ENCODE measurements at regions not wholly inside any gene's neighbourhood (a gene's known extent, or its start where the extent isn't known, plus 50 kb on each side); places are given as distances from the start of the nearest gene placed in this dataset.

DNA sequence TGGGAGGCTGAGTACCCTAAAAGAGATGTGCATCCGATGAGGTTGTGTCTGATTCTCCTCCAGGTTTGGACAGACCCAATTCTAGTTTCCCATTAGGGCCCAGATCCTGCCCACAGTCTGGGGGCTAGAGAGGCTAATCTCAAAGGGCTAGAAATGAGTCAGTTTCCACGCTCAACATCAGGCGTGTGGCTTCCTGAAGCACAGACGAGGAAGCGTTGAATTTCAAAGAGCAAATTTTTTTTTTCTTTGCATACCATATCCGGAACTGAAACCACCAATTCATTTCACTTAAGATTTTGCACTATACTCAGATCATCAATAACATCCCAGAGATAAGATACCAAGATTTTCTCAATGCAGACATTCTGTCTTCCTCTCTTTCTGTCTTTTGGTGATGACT lies 173.8 kb upstream of the BCL6 start (continued):
- no peak for TF ChIP-seq SMAD5 (IDR thresholded peaks at IDR 0.05; ENCODE audit: low read depth)

- DNase-seq (ENCODE audit: low read depth, low spot score) (peak; percentile 24), ATAC-seq (peak; percentile 75), FAIRE-seq (no peak)
- no peaks in the 10 kb centered on the region for H4K20me1 ChIP-seq (ENCODE audit: control insufficient read depth, insufficient read depth)
- H3K9me3 ChIP-seq (replicated peaks; ENCODE audit: control insufficient read depth, insufficient read depth, low read length), result peaks cover 6% of the 10 kb centered on the region
- POLR2A ChIA-PET, result no interaction called here
- no peak overlapping the region for H3K27ac ChIP-seq (ENCODE audit: control insufficient read depth, insufficient read depth)
- H2AFZ ChIP-seq (ENCODE audit: control insufficient read depth, low read depth, low read length), result no peak overlapping the region
- peak overlapping the region; percentile 80 for H3K4me2 ChIP-seq (ENCODE audit: control insufficient read depth, insufficient read depth)
- 3% methylated on average over 3 of the region's 3 CpGs for WGBS (ENCODE audit: insufficient coverage, insufficient replicate concordance, low lambda C conversion rate, missing lambda C conversion rate)
- no peaks in the 10 kb centered on the region for H3K36me3 ChIP-seq (ENCODE audit: control insufficient read depth in 2 of 2, insufficient read depth in 2 of 2, low read length in 1 of 2)
- TF ChIP-seq YY1 (IDR thresholded peaks at IDR 0.05; ENCODE audit: low read depth, low read length) (0 out of 2 replicates have a peak, but pooled peaks have one; percentile 37), MYC (IDR thresholded peaks at IDR 0.05; ENCODE audit: insufficient read depth, insufficient read length, insufficient replicate concordance, low read length, severe bottlenecking) (no peak), RUNX3 (IDR thresholded peaks at IDR 0.05; ENCODE audit: low read length) (peak; percentile 22; the same call in 1 of the 2 replicates), NFIC (IDR thresholded peaks at IDR 0.05; ENCODE audit: low read depth, low read length) (0 out of 2 replicates have a peak, but pooled peaks have one; percentile 0), BCLAF1 (IDR thresholded peaks at IDR 0.05) (no peak), SUZ12 (IDR thresholded peaks at IDR 0.05; ENCODE audit: unreplicated experiment) (no peak), BCL11A (IDR thresholded peaks at IDR 0.05; ENCODE audit: low read depth, low read length) (0 out of 2 replicates have a peak, but pooled peaks have one; percentile 4), POLR2AphosphoS2 (IDR thresholded peaks at IDR 0.05; ENCODE audit: low read depth, low read length) (no peak)
- no TSS peak for BruUV-seq (replicated peaks)
- no peaks in the 10 kb centered on the region for H3K79me2 ChIP-seq (ENCODE audit: control insufficient read depth, insufficient read depth, low read length)
- RAD21 ChIA-PET (ENCODE audit: unreplicated experiment), result no interaction called here
- CTCF ChIA-PET, result no interaction called here
- H3K4me1 ChIP-seq (ENCODE audit: control insufficient read depth, insufficient read depth, low read length), result peaks cover 18% of the 10 kb centered on the region
- no peak overlapping the region for H3K4me3 ChIP-seq
- in situ Hi-C loops (cut with MboI), result no loop called here
- H3K27me3 ChIP-seq (replicated peaks in 1 of 2; ENCODE audit: control insufficient read depth in 2 of 2, insufficient read depth in 2 of 2, low read length in 1 of 2), result peaks cover 0 to 2% of the 10 kb centered on the region in 2 experiments; a peak in 1 of 4 replicates
- SMC1A ChIA-PET (ENCODE audit: uncharacterized antibody, unreplicated experiment), result no interaction called here
- H3K9ac ChIP-seq (ENCODE audit: control insufficient read depth, insufficient read depth, low read length), result no peak overlapping the region
- intact Hi-C loops (cut with micrococcal nuclease; ENCODE audit: unreplicated experiment), result loop anchor here (1.0 to 5.0 kb wide), 3 partner anchors 17 to 175 kb away; partner anchors contain the start of gene BCL6
These were observed 174.3 kb upstream of the BCL6 start for GRCh38 chr3:187919544-187919943.
